Ovary (tissue), 7 donors: ENCODE measurements at regions not wholly inside any gene's neighbourhood (a gene's known extent, or its start where the extent isn't known, plus 50 kb on each side); places are given as distances from the start of the nearest gene placed in this dataset.

ENCODE experiments used
- DNase-seq, 5 donors: peaks; one replicate each; pipeline ENCODE4 v3.0.0-alpha.2; 2019 to 2020
- H3K27ac ChIP-seq, 2 donors: fragments of 200-600 bp; one replicate each; pipeline versions ENCODE4 v1.5.1 to v1.8.0; 2019 to 2022
- H3K27me3 ChIP-seq: fragments of 200-600 bp; one replicate; pipeline ENCODE4 v1.8.0; 2022
- H3K36me3 ChIP-seq: fragments of 200-600 bp; sonication (generic); one replicate; pipeline ENCODE4 v1.5.1; 2019
- H3K4me1 ChIP-seq: one replicate; pipeline ENCODE4 v1.8.1; 2013; ENCODE audit warnings: mild to moderate bottlenecking, moderate library complexity; ENCODE audit not compliant: insufficient read depth
- H3K4me3 ChIP-seq: fragments of 200-600 bp; sonication (generic); one replicate; pipeline ENCODE4 v1.5.1; 2017
- H3K9me3 ChIP-seq, 2 donors: fragments of 200-600 bp in 1 of 2; sonication (generic) in 1 of 2; one replicate each; pipeline versions ENCODE4 v1.5.1 to v1.8.1; 2013 to 2019; ENCODE audit warnings: mild to moderate bottlenecking in 1 of 2, moderate library complexity in 1 of 2
- EP300 ChIP-seq: sonication (generic); formaldehyde crosslinking; IDR thresholded peaks from one replicate; pipeline ENCODE4 v1.6.1; 2017; ENCODE audit warnings: antibody characterized with exemption
- POLR2A ChIP-seq: fragments of 450-650 bp; IDR thresholded peaks from one replicate; pipeline ENCODE4 v1.6.1; 2017; ENCODE audit warnings: antibody characterized with exemption, mild to moderate bottlenecking, moderate library complexity
- WGBS, 3 donors: extraction: QIAGEN DNeasy Blood & Tissue Kit in 1 of 3; methylation state at CpG; one replicate each; pipeline versions ENCODE4 v1.1.5 to v1.1.7; 2013 to 2017; 5-methylcytosine and 5-hydroxymethylcytosine counted together
- intact Hi-C, 4 donors: fragments of 100-400 bp; cut with DNase I; formaldehyde crosslinking; loops; one replicate each; pipeline versions ENCODE4 v1.11.0 to v1.15.1; 2022 to 2023
- TF ChIP-seq, protein P1 (sequence below), 3 donors: fragments of 450-650 bp in 2 of 3; fragments of 200-600 bp in 1 of 3; IDR thresholded peaks; one replicate each; pipeline versions ENCODE4 v1.5.1 to v1.8.0; 2016 to 2022; ENCODE audit warnings: antibody characterized with exemption in 3 of 3, mild to moderate bottlenecking in 1 of 3
- donor health status: DM: no; HTN: no; CAD: no; lungs with moderate emphysema.
- donor health status: DM: no; HTN: no; CAD: no.
- donor health status: Bipolar disorder and iron deficiency.
- donor health status: DM: no; HTN: no; CAD: no.
- donor health status: DM: yes; HTN: yes; CAD: no.

GRCh38 chr1:34685225-34685624 is 69.6 kb upstream of the GJB5 start:
- WGBS, 3 donors = 76 to 87% (median 79%) methylated on average over 2 of the region's 2 CpGs
- intact Hi-C loops = no loop called here
- TF ChIP-seq POLR2A = no peak
- Histone ChIP-seq H3K4me1 (no peaks in the 10 kb centered on the region), H3K27me3 (no peaks in the 10 kb centered on the region), H3K4me3 (no peak overlapping the region), H3K9me3 (no peaks in the 10 kb centered on the region), H3K27ac (no peak overlapping the region), H3K36me3 (no peaks in the 10 kb centered on the region)
- DNase-seq = no peak

DNA sequence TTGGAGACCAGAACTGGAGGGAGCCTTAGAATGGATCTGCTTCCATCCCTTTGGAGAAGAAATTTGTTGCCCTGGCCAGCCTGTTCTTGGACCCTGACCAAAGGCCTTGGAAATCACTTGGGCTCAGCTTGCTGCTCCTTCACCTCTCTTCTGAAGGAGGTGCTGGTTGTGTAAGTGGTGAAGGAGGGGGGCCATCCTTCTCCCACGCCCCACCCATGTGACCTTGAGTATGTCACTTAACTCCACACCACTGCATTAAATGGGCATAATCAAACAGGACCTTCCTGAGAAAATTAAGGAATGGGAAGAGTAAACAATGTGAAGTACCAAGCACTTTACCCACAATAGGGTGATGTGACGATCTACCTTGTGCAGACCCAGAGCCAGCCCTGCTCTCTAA is 68.3 kb upstream of the GJB5 start:
- no peaks in the 10 kb centered on the region for H3K9me3 ChIP-seq
- WGBS, 3 donors = 45 to 83% (median 76%) methylated on average over 2 of the region's 2 CpGs
- H3K4me1 ChIP-seq = no peaks in the 10 kb centered on the region
- no peaks in the 10 kb centered on the region for H3K36me3 ChIP-seq
- H3K27ac ChIP-seq = no peak overlapping the region
- H3K4me3 ChIP-seq = no peak overlapping the region
- no peaks in the 10 kb centered on the region for H3K27me3 ChIP-seq
- DNase-seq = no peak
- no peak for TF ChIP-seq EP300
- TF ChIP-seq POLR2A = no peak
- TF ChIP-seq, protein P1, sequence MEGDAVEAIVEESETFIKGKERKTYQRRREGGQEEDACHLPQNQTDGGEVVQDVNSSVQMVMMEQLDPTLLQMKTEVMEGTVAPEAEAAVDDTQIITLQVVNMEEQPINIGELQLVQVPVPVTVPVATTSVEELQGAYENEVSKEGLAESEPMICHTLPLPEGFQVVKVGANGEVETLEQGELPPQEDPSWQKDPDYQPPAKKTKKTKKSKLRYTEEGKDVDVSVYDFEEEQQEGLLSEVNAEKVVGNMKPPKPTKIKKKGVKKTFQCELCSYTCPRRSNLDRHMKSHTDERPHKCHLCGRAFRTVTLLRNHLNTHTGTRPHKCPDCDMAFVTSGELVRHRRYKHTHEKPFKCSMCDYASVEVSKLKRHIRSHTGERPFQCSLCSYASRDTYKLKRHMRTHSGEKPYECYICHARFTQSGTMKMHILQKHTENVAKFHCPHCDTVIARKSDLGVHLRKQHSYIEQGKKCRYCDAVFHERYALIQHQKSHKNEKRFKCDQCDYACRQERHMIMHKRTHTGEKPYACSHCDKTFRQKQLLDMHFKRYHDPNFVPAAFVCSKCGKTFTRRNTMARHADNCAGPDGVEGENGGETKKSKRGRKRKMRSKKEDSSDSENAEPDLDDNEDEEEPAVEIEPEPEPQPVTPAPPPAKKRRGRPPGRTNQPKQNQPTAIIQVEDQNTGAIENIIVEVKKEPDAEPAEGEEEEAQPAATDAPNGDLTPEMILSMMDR (IDR thresholded peaks at IDR 0.05) = no peak
- intact Hi-C loops = no loop called here

DNA sequence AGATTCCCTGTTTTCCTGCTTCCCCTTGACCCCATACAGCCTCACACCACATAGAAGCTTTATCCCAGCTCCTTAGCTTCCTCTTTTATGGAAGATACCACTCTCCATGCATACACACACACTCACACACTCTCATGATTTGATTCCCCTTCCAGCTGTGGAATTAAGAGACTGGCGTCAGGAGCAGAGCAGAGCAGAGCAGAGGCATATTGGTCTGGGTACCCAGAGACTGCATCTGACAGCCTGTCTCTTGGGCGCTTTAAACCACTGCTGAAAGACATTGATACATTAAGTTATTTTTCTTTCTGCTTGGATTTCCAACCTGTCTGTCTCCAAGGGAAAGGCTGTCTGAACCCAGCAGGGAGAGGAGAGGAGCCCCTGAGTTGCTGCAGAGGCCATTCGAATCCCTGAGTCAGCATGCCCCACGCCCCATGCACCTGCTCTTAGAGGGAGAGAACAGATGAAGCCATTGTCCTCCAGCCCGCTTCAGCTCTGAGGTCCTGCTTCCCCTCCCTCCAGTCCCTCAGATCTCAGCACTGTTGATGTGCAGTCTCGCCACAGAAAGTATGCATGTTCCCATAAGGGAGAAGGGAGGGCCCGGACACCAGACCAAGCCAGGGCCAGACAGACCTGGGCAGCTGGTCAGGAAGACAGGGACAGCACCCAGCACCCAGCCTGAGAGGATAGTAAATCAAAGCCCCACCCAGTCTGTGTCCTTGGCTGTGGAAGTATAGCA is 66.7 kb upstream of the GJB5 start:
- WGBS, 3 donors = 63 to 81% (median 65%) methylated on average over 7 of the region's 7 CpGs
- intact Hi-C loops = no loop called here
- TF ChIP-seq POLR2A (no peak), EP300 (no peak)
- TF ChIP-seq, protein P1 (IDR thresholded peaks at IDR 0.05) = no peak
- H3K36me3 ChIP-seq = no peaks in the 10 kb centered on the region
- H3K9me3 ChIP-seq = no peaks in the 10 kb centered on the region
- H3K4me1 ChIP-seq = no peaks in the 10 kb centered on the region
- no peaks in the 10 kb centered on the region for H3K27me3 ChIP-seq
- H3K4me3 ChIP-seq = no peak overlapping the region
- DNase-seq = no peak
- no peak overlapping the region for H3K27ac ChIP-seq

DNA sequence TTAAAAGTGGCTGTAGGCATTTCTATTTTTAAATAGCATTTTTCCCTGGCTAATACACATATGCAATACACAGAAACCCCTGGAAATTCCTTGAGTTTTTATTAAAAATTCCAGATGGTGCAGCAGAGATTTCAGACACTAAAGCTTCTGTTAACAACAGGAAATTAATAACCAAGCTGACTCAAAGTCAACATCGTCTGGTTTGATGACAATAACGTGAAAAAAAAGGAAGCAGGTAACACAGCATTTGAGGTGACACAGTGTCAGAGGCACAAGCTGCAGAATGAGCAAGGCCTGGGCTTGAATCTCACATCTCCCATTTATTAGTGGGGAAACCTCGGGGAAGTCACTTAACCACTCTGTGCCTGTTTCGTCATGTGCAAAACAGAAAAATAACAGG is 64.6 kb upstream of the GJB5 start:
- Histone ChIP-seq H3K27me3 (no peaks in the 10 kb centered on the region), H3K4me3 (no peak overlapping the region), H3K9me3 (no peaks in the 10 kb centered on the region), H3K27ac (no peak overlapping the region), H3K4me1 (no peaks in the 10 kb centered on the region), H3K36me3 (no peaks in the 10 kb centered on the region)
- intact Hi-C loops = no loop called here
- TF ChIP-seq, protein P1 (IDR thresholded peaks at IDR 0.05) = no peak
- TF ChIP-seq EP300 (no peak), POLR2A (no peak)
- WGBS, 3 donors = 66 to 69% (median 67%) methylated on average over 4 of the region's 4 CpGs
- DNase-seq = no peak

GRCh38 chr1:34693081-34693480 is 61.8 kb upstream of the GJB5 start:
- Histone ChIP-seq H3K9me3 (no peaks in the 10 kb centered on the region), H3K27ac (no peak overlapping the region), H3K27me3 (no peaks in the 10 kb centered on the region), H3K4me1 (no peaks in the 10 kb centered on the region), H3K36me3 (no peaks in the 10 kb centered on the region), H3K4me3 (no peak overlapping the region)
- TF ChIP-seq POLR2A (no peak), EP300 (no peak)
- TF ChIP-seq, protein P1 (IDR thresholded peaks at IDR 0.05) = no peak
- DNase-seq = no peak
- intact Hi-C loops = no loop called here
- 87 to 93% (median 92%) methylated on average over 2 of the region's 2 CpGs for WGBS, 3 donors
